K562 (cell line): ENCODE measurements at regions not wholly inside any gene's neighbourhood (a gene's known extent, or its start where the extent isn't known, plus 50 kb on each side); places are given as distances from the start of the nearest gene placed in this dataset.
A peak's percentile ranks its signal among the peaks of the same experiment; 100 is the strongest.

Experiments
- ATAC-seq: fragments of 200-7000 bp; cut with Tn5 transposase; 3 replicates; pipeline ENCODE4 v1.9.1; 2020; ENCODE audit warnings: moderate library complexity
- BruUV-seq: library from RNA; stranded (reverse); fragments of 400-500 nt; replicated peaks from 2 replicates; lab custom pipeline; 2021; lab: Mats Ljungman, UMichigan
- CTCF ChIA-PET: fragments of 300-600 bp; formaldehyde crosslinking; extraction: SDS; loops from one replicate; lab custom pipeline; 2021; ENCODE audit warnings: low intra/inter-chr PET ratio; lab: Yijun Ruan, JAX
- POLR2A ChIA-PET: fragments of 300-600, 350-650 bp; sonication (Branson Sonifier 250); formaldehyde crosslinking; extraction: SDS; loops from one replicate; lab custom pipeline; 2021; ENCODE audit warnings: antibody characterized with exemption, inconsistent platforms; lab: Yijun Ruan, JAX
- DNase-seq, 4 experiments: peaks; one replicate each; pipeline versions ENCODE4 v3.0.0 to v3.0.0-alpha.2; 2011 to 2018; ENCODE audit warnings: low spot score in 3 of 4, mixed read lengths in 3 of 4; ENCODE audit errors: extremely low read depth in 1 of 4
- FAIRE-seq: peaks from 2 replicates; lab custom pipeline; 2011; peaks lifted over from hg19 to GRCh38; lab: Jason Lieb, UNC
- H2AFZ ChIP-seq: 2 replicates; pipeline ENCODE4 v1.6.0; 2011; ENCODE audit warnings: low read depth, low read length, control low read depth, inconsistent platforms
- H3K27ac ChIP-seq: fragments of 200-600 bp; 3 replicates; pipeline ENCODE4 v1.8.0; 2011; ENCODE audit warnings: low read depth, mild to moderate bottlenecking, control low read depth, inconsistent platforms, low read length, moderate library complexity, mixed read lengths; ENCODE audit errors: extremely low read depth
- H3K27me3 ChIP-seq, 2 experiments: fragments of 300-600 bp in 1 of 2; 2 replicates in 1 of 2; 3 replicates in 1 of 2; pipeline versions ENCODE4 v1.6.0 to v1.8.0; 2011; ENCODE audit warnings: inconsistent platforms in 2 of 2, low read length in 2 of 2, mild to moderate bottlenecking in 1 of 2, mixed read lengths in 1 of 2, moderate library complexity in 1 of 2; ENCODE audit not compliant: control insufficient read depth in 2 of 2, insufficient read depth in 2 of 2
- H3K36me3 ChIP-seq: fragments of 300-600 bp; 3 replicates; pipeline ENCODE4 v1.8.0; 2011; ENCODE audit warnings: mild to moderate bottlenecking, low read length, inconsistent platforms; ENCODE audit not compliant: control insufficient read depth, insufficient read depth
- H3K4me1 ChIP-seq, 2 experiments: fragments of 200-600 bp in 1 of 2; replicated peaks in 1 of 2; 2 replicates in 1 of 2; 3 replicates in 1 of 2; pipeline versions ENCODE4 v1.5.1 to v1.8.0; 2011; ENCODE audit warnings: inconsistent platforms in 2 of 2, low read length in 2 of 2, mild to moderate bottlenecking in 1 of 2, mixed read lengths in 1 of 2, moderate library complexity in 1 of 2; ENCODE audit not compliant: control insufficient read depth in 2 of 2, insufficient read depth in 2 of 2
- H3K4me2 ChIP-seq: 2 replicates; pipeline ENCODE4 v1.6.1; 2011; ENCODE audit warnings: low read length, control low read depth, inconsistent platforms, mixed read lengths; ENCODE audit not compliant: insufficient read depth
- H3K4me3 ChIP-seq: fragments of 200-600 bp; sonication (generic), shearing (Covaris generic); 2 replicates; pipeline ENCODE4 v1.5.1; 2016; ENCODE audit warnings: control low read depth, inconsistent platforms
- H3K79me2 ChIP-seq: fragments of 200-600 bp; 3 replicates; pipeline ENCODE4 v1.8.0; 2011; ENCODE audit warnings: low read length, inconsistent platforms; ENCODE audit not compliant: control insufficient read depth, insufficient read depth
- H3K9ac ChIP-seq, 2 experiments: 2 replicates each; pipeline versions ENCODE4 v1.6.0 to v1.6.1; 2011; ENCODE audit warnings: low read depth in 2 of 2, low read length in 2 of 2, control low read depth in 1 of 2, inconsistent platforms in 1 of 2, mild to moderate bottlenecking in 1 of 2, mixed read lengths in 1 of 2; ENCODE audit not compliant: insufficient read depth in 1 of 2
- H3K9me1 ChIP-seq: one replicate; pipeline ENCODE4 v1.6.0; 2011; ENCODE audit warnings: inconsistent platforms, mild to moderate bottlenecking, low read length, moderate library complexity; ENCODE audit not compliant: control insufficient read depth, insufficient read depth
- H3K9me3 ChIP-seq: replicated peaks from 2 replicates; pipeline ENCODE4 v1.5.1; 2011; ENCODE audit warnings: low read depth, low read length, inconsistent platforms; ENCODE audit not compliant: control insufficient read depth, insufficient read depth
- H4K20me1 ChIP-seq: replicated peaks from 2 replicates; pipeline ENCODE4 v1.6.1; 2011; ENCODE audit warnings: low read length, inconsistent platforms, mixed read lengths; ENCODE audit not compliant: control insufficient read depth, insufficient read depth
- ATF7 ChIP-seq: fragments of 450-650 bp; IDR thresholded peaks from 2 replicates; pipeline ENCODE4 v1.7.1; 2014; ENCODE audit warnings: mild to moderate bottlenecking, moderate library complexity
- BRCA1 ChIP-seq, 2 experiments: fragments of 450-650 bp in 1 of 2; sonication (generic) in 1 of 2; formaldehyde crosslinking in 1 of 2; IDR thresholded peaks; 2 replicates each; pipeline versions ENCODE4 v1.5.0 to v1.6.1; 2017 to 2020; ENCODE audit warnings: mild to moderate bottlenecking in 1 of 2, missing genetic modification reagents in 1 of 2
- ELF1 ChIP-seq: fragments of 200-800 bp; sonication (Bioruptor generic); IDR thresholded peaks from 2 replicates; pipeline ENCODE4 v1.6.1; 2016; ENCODE audit warnings: missing genetic modification characterization, missing compliant biosample characterization
- ESRRB ChIP-seq: fragments of 250-450 bp; sonication (Bioruptor Pico); IDR thresholded peaks from 2 replicates; pipeline ENCODE4 v1.5.0; 2020; ENCODE audit warnings: mild to moderate bottlenecking, moderate library complexity, borderline replicate concordance
- GTF2F1 ChIP-seq: IDR thresholded peaks from 2 replicates; pipeline ENCODE4 v1.6.1; 2011; ENCODE audit warnings: low read depth, low read length, improper control_type of control experiment
- JUNB ChIP-seq: fragments of 450-650 bp; formaldehyde crosslinking; conservative IDR thresholded peaks from 2 replicates; pipeline ENCODE4 v1.4.0; 2020; ENCODE audit warnings: mild to moderate bottlenecking
- KLF6 ChIP-seq: fragments of 250-450 bp; sonication (Bioruptor Pico); IDR thresholded peaks from 2 replicates; pipeline ENCODE4 v1.4.0; 2020; ENCODE audit warnings: mild to moderate bottlenecking, moderate library complexity, borderline replicate concordance
- NFXL1 ChIP-seq: fragments of 450-650 bp; formaldehyde crosslinking; IDR thresholded peaks from 2 replicates; pipeline ENCODE4 v1.4.0; 2021; ENCODE audit warnings: mild to moderate bottlenecking
- PHF8 ChIP-seq: fragments of 200-600 bp; sonication (generic); IDR thresholded peaks from 2 replicates; pipeline ENCODE4 v1.6.1; 2012; ENCODE audit warnings: mixed run types, mild to moderate bottlenecking, inconsistent platforms, low read length, moderate library complexity, borderline replicate concordance
- PTRF ChIP-seq: fragments of 450-650 bp; IDR thresholded peaks from 2 replicates; pipeline ENCODE4 v1.6.1; 2016; ENCODE audit warnings: mild to moderate bottlenecking, missing genetic modification characterization, missing compliant biosample characterization
- RAD51 ChIP-seq: fragments of 450-650 bp; IDR thresholded peaks from 2 replicates; pipeline ENCODE4 v1.7.1; 2016; ENCODE audit warnings: low read depth, mild to moderate bottlenecking, borderline replicate concordance
- RBBP5 ChIP-seq: fragments of 200-600 bp; sonication (generic); IDR thresholded peaks from 2 replicates; pipeline ENCODE4 v1.6.1; 2012; ENCODE audit warnings: borderline replicate concordance, mild to moderate bottlenecking, low read length, control low read depth, inconsistent platforms; ENCODE audit not compliant: insufficient read depth, poor library complexity, severe bottlenecking
- SFPQ ChIP-seq: fragments of 200-400 bp; formaldehyde crosslinking; IDR thresholded peaks from 2 replicates; pipeline ENCODE4 v1.6.1; 2017; ENCODE audit warnings: mild to moderate bottlenecking, low read depth, low read length, moderate library complexity
- TFE3 ChIP-seq: fragments of 450-650 bp; formaldehyde crosslinking; IDR thresholded peaks from 2 replicates; pipeline ENCODE4 v1.4.0; 2020; ENCODE audit warnings: mild to moderate bottlenecking, mixed read lengths
- ZNF212 ChIP-seq: fragments of 450-650 bp; formaldehyde crosslinking; IDR thresholded peaks from 2 replicates; pipeline ENCODE4 v1.4.0; 2020; ENCODE audit warnings: mild to moderate bottlenecking
- ZNF639 ChIP-seq, 2 experiments: fragments of 200-800 bp in 1 of 2; sonication (Bioruptor generic) in 1 of 2; sonication (generic) in 1 of 2; formaldehyde crosslinking in 1 of 2; IDR thresholded peaks in 1 of 2; conservative IDR thresholded peaks in 1 of 2; 2 replicates each; pipeline versions ENCODE4 v1.5.0 to v1.6.1; 2016 to 2020; ENCODE audit warnings: missing compliant biosample characterization in 1 of 2, missing genetic modification characterization in 1 of 2, missing genetic modification reagents in 1 of 2
- ZZZ3 ChIP-seq: fragments of 450-650 bp; IDR thresholded peaks from 2 replicates; pipeline ENCODE4 v1.6.1; 2016; ENCODE audit warnings: antibody characterized with exemption, mild to moderate bottlenecking, moderate library complexity
- WGBS: fragments of 100-300 bp; shearing (Covaris generic); methylation state at CpG from one replicate; pipeline ENCODE4 v1.1.6; 2016; ENCODE audit warnings: low coverage, mixed read lengths; ENCODE audit not compliant: insufficient coverage; ENCODE audit errors: missing lambda C conversion rate; 5-methylcytosine and 5-hydroxymethylcytosine counted together
- in situ Hi-C: fragments of 300-500 bp; cut with MboI; formaldehyde crosslinking; loops from 4 replicates; pipeline ENCODE4 v1.15.0; 2018; ENCODE audit warnings: inconsistent platforms, mixed read lengths
- intact Hi-C: fragments of 100-400 bp; cut with micrococcal nuclease; formaldehyde crosslinking; loops from 2 replicates; pipeline ENCODE4 v1.14.2; 2022

DNA sequence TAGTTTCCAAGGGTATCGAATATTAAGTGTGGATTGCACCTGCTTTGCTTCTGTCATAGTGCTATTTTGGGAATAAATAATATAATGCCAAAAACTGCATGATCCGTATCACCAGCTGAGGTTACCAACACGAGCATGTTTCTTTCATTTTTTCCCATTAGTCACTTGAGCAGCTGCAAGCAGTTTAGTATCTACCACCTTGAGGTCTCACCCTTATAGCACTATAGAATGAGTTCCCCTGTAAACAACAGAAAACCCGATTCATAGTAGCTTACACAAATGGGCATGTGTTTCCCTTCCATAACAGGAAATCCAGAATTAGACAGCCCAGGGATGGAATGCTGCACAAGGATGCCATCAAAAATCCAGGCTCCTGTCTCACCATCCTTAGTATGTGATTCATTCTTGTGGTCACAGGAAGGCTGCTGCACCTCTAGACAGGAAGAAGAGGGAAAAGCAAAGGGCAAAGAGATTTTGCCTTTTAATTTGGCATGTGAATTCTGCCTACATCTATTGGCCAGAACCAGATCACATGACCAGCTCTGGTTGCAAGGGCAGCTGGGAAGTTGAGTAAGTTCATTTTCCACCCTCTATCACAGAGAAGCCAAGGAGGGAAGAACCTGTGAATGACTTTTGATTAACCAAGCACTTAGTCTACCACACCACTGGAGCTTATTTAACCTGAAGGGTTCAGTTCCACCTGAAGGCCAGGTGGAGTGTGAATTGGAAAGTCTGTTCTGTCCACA lies 91.3 kb upstream of the SLC25A36 start:
- Histone ChIP-seq H3K9ac (no peak overlapping the region), H3K27ac (no peak overlapping the region), H3K4me3 (no peak overlapping the region), H3K27me3 (no peaks in the 10 kb centered on the region), H3K9me3 (no peaks in the 10 kb centered on the region), H3K9me1 (no peaks in the 10 kb centered on the region), H2AFZ (no peak overlapping the region), H3K79me2 (no peaks in the 10 kb centered on the region), H3K4me2 (no peak overlapping the region), H3K4me1 (no peaks in the 10 kb centered on the region), H4K20me1 (no peaks in the 10 kb centered on the region), H3K36me3 (no peaks in the 10 kb centered on the region)
- BruUV-seq = no TSS peak
- ATAC-seq (no peak), DNase-seq (no peak), FAIRE-seq (no peak)
- WGBS = 0% methylated on average over 4 of the region's 4 CpGs
- in situ Hi-C loops (loop anchor here (25.0 kb wide), 1 partner anchor 713 kb away; no protein-coding TSS in a partner anchor), intact Hi-C loops (no loop called here)
- POLR2A ChIA-PET = interaction anchor here (0.7 kb wide), 1 partner anchor 10 kb away, joined by 3 read pairs; no protein-coding TSS in a partner anchor
- CTCF ChIA-PET = no interaction called here
- TF ChIP-seq GTF2F1 (no peak), ESRRB (CRISPR knock-in tag) (no peak), SFPQ (no peak), ELF1 (tag) (no peak), KLF6 (no peak), ZNF639 (CRISPR knock-in tag; conservative IDR thresholded peaks at IDR 0.05 in 1 of 2, IDR thresholded peaks at IDR 0.05 in 1 of 2) (no peak), NFXL1 (no peak), TFE3 (CRISPR knock-in tag) (peak; percentile 40), ZZZ3 (no peak), PTRF (no peak), JUNB (CRISPR knock-in tag) (no peak), ATF7 (no peak), PHF8 (no peak), ZNF212 (no peak), BRCA1 (IDR thresholded peaks at IDR 0.05) (no peak), BRCA1 (CRISPR knock-in tag; IDR thresholded peaks at IDR 0.05) (no peak), RBBP5 (no peak), RAD51 (peak; percentile 38; the same call in 1 of the 2 replicates)
